Panc1 (cell line): ENCODE measurements at regions not wholly inside any gene's neighbourhood (a gene's known extent, or its start where the extent isn't known, plus 50 kb on each side); places are given as distances from the start of the nearest gene placed in this dataset.

Experiments used
- CTCF ChIP-seq: fragments of 450-650 bp; IDR thresholded peaks from 2 replicates; pipeline ENCODE4 v1.5.1; 2017; ENCODE audit warnings: mild to moderate bottlenecking
- TCF7L2 ChIP-seq: IDR thresholded peaks from 2 replicates; pipeline ENCODE4 v1.6.1; 2011; ENCODE audit warnings: mild to moderate bottlenecking, low read depth, low read length, inconsistent platforms

- TF ChIP-seq CTCF (no peak), TCF7L2 (no peak)
Measured at GRCh38 chr4:17057035-17057434, 158.6 kb upstream of the LDB2 start.
